Endodermal cell (in vitro differentiated cells): ENCODE measurements at regions not wholly inside any gene's neighbourhood (a gene's known extent, or its start where the extent isn't known, plus 50 kb on each side); places are given as distances from the start of the nearest gene placed in this dataset.

ENCODE experiments used
- DNase-seq: peaks from one replicate; pipeline ENCODE4 v3.0.0-alpha.2; 2017
- H3K27ac ChIP-seq: 2 replicates; pipeline ENCODE4 v1.5.1; 2013; ENCODE audit warnings: mild to moderate bottlenecking, low read depth, low read length, moderate library complexity
- H3K27me3 ChIP-seq: 2 replicates; pipeline ENCODE4 v1.6.1; 2013; ENCODE audit warnings: mild to moderate bottlenecking, low read length, moderate library complexity; ENCODE audit not compliant: insufficient read depth, control insufficient read depth, poor library complexity, severe bottlenecking
- H3K36me3 ChIP-seq: 2 replicates; pipeline ENCODE4 v1.7.0; 2013; ENCODE audit warnings: mild to moderate bottlenecking, low read length, moderate library complexity; ENCODE audit not compliant: control insufficient read depth, insufficient read depth
- H3K4me1 ChIP-seq: one replicate; pipeline ENCODE4 v1.7.0; 2013; ENCODE audit warnings: low read length; ENCODE audit not compliant: control insufficient read depth, insufficient read depth
- H3K4me3 ChIP-seq: 2 replicates; pipeline ENCODE4 v1.5.1; 2013; ENCODE audit warnings: mild to moderate bottlenecking, low read length, moderate library complexity
- H3K9ac ChIP-seq: 2 replicates; pipeline ENCODE4 v1.6.1; 2013; ENCODE audit warnings: mild to moderate bottlenecking, low read length, moderate library complexity; ENCODE audit not compliant: poor library complexity, severe bottlenecking; ENCODE audit errors: extremely low read depth
- H3K9me3 ChIP-seq: 2 replicates; pipeline ENCODE4 v1.6.1; 2013; ENCODE audit warnings: mild to moderate bottlenecking, low read length, moderate library complexity; ENCODE audit not compliant: control insufficient read depth
- H3K27ac Mint-ChIP-seq: 2 replicates; pipeline ENCODE4 v1.8.0; 2020; ENCODE audit warnings: mixed read lengths
- H3K27me3 Mint-ChIP-seq: 2 replicates; pipeline ENCODE4 v1.8.0; 2021; ENCODE audit warnings: mild to moderate bottlenecking, mixed read lengths; ENCODE audit not compliant: insufficient read depth
- H3K36me3 Mint-ChIP-seq: 2 replicates; pipeline ENCODE4 v1.8.0; 2020; ENCODE audit warnings: low read depth, mixed read lengths
- H3K4me1 Mint-ChIP-seq: 2 replicates; pipeline ENCODE4 v1.8.0; 2020; ENCODE audit warnings: mixed read lengths
- H3K4me3 Mint-ChIP-seq: 2 replicates; pipeline ENCODE4 v1.8.0; 2020; ENCODE audit warnings: mild to moderate bottlenecking, moderate library complexity, mixed read lengths
- H3K9me3 Mint-ChIP-seq: 2 replicates; pipeline ENCODE4 v1.8.0; 2020; ENCODE audit warnings: mild to moderate bottlenecking, mixed read lengths
- CTCF ChIP-seq: fragments of 200-600 bp; sonication (generic); conservative IDR thresholded peaks from 2 replicates; pipeline ENCODE4 v1.5.0; 2021; ENCODE audit warnings: antibody characterized with exemption, mild to moderate bottlenecking
- WGBS, 2 experiments: methylation state at CpG; one replicate each; pipeline versions ENCODE4 v1.1.5 to v1.1.7; 2013; ENCODE audit warnings: missing lambda C conversion rate in 2 of 2, mixed read lengths in 1 of 2; ENCODE audit not compliant: insufficient coverage in 1 of 2, insufficient read length in 1 of 2; 5-methylcytosine and 5-hydroxymethylcytosine counted together

DNA sequence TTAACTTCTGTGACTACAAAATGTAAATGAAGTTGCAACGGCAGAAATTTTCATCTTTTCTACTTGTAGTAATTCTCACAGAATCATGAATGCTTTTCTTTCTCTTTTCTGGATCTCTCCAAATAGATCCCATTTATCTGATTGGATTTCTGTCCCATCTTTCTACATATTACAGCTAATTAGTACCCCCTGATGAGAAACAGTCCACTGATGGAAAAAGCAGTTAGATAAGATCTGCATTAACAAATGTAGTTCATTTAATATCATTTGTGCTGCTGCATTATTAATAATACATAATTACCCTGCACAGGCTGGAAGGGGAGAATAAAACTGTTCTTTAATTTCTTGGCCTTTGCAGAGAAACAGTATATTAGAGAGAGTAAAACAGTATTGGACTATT is 289.3 kb downstream of the TTLL7 start:
- no peak for TF ChIP-seq CTCF
- no peak overlapping the region for H3K9ac ChIP-seq
- no peak overlapping the region for H3K27ac ChIP-seq
- Mint-ChIP-seq H3K9me3 (peaks cover 6% of the 10 kb centered on the region), H3K27ac (no peak overlapping the region), H3K4me1 (no peaks in the 10 kb centered on the region), H3K27me3 (no peaks in the 10 kb centered on the region), H3K4me3 (no peak overlapping the region), H3K36me3 (no peaks in the 10 kb centered on the region)
- H3K9me3 ChIP-seq, result no peaks in the 10 kb centered on the region
- H3K4me1 ChIP-seq, result no peaks in the 10 kb centered on the region
- 96 to 100% methylated on average over 1 of the region's 1 CpG for WGBS, 2 experiments
- no peaks in the 10 kb centered on the region for H3K36me3 ChIP-seq
- DNase-seq, result no peak
- H3K27me3 ChIP-seq, result no peaks in the 10 kb centered on the region
- H3K4me3 ChIP-seq, result no peak overlapping the region

- no peak for DNase-seq
- H3K4me1 ChIP-seq, result no peaks in the 10 kb centered on the region
- Mint-ChIP-seq H3K9me3 (peaks cover 6% of the 10 kb centered on the region), H3K27me3 (peaks cover 6% of the 10 kb centered on the region), H3K36me3 (no peaks in the 10 kb centered on the region), H3K27ac (no peak overlapping the region), H3K4me3 (no peak overlapping the region), H3K4me1 (peaks cover 14% of the 10 kb centered on the region)
- H3K27ac ChIP-seq, result no peak overlapping the region
- no peak for TF ChIP-seq CTCF
- 96% methylated on average over 3 of the region's 3 CpGs; no CpG with 5 or more reads in 1 of the 2 experiments for WGBS, 2 experiments
- H3K36me3 ChIP-seq, result no peaks in the 10 kb centered on the region
- H3K9ac ChIP-seq, result no peak overlapping the region
- no peaks in the 10 kb centered on the region for H3K9me3 ChIP-seq
- H3K4me3 ChIP-seq, result no peak overlapping the region
- no peaks in the 10 kb centered on the region for H3K27me3 ChIP-seq
Observed at GRCh38 chr1:83706354-83706938, 292.5 kb downstream of the TTLL7 start.

GRCh38 chr1:83705091-83705490 is 293.8 kb downstream of the TTLL7 start:
- WGBS, 2 experiments, result 67% methylated on average over 1 of the region's 1 CpG; no CpG with 5 or more reads in 1 of the 2 experiments
- Histone ChIP-seq H3K4me3 (no peak overlapping the region), H3K9me3 (no peaks in the 10 kb centered on the region), H3K27ac (no peak overlapping the region), H3K4me1 (no peaks in the 10 kb centered on the region), H3K9ac (no peak overlapping the region), H3K36me3 (no peaks in the 10 kb centered on the region), H3K27me3 (no peaks in the 10 kb centered on the region)
- Mint-ChIP-seq H3K4me3 (no peak overlapping the region), H3K27me3 (peaks cover 14% of the 10 kb centered on the region), H3K27ac (no peak overlapping the region), H3K4me1 (peaks cover 17% of the 10 kb centered on the region), H3K36me3 (no peaks in the 10 kb centered on the region), H3K9me3 (peaks cover 6% of the 10 kb centered on the region)
- DNase-seq, result no peak
- TF ChIP-seq CTCF, result no peak
